Hematopoietic multipotent progenitor cell treated with erythropoietin and hydrocortisone succinate and interleukin-3 and kit ligand, for 8 days (in vitro differentiated cells): ENCODE measurements at regions not wholly inside any gene's neighbourhood (a gene's known extent, or its start where the extent isn't known, plus 50 kb on each side); places are given as distances from the start of the nearest gene placed in this dataset.
"Not testable (repeated sequence)": the region's sequence is repeated elsewhere in the genome, so short reads cannot be mapped to it uniquely, and the experiment has no call there.

Experiments used
- DNase-seq: peaks from one replicate; pipeline ENCODE4 v3.0.0-alpha.2; 2015

DNA sequence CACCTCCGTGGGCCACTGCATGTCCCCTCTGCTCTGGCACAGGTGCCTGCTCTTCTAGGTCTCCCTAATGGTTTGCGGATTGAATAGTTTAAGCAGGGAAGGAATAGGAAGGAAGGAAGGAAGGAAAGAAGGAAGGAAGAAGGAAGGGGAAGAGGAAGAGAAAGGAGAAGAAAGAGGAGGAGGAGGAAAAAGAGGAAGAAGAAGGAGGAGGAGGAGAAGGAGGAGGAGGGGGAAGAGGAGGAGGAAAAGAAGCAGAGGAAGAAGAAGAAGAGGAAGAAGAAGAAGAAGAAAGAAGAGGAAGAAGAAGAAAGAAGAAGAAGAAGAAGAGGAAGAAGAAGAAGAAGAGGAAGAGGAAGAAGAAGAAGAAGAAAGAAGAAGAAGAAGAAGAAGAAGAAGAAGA is 376.8 kb upstream of the PODXL start:
- not testable (repeated sequence) for DNase-seq

DNA sequence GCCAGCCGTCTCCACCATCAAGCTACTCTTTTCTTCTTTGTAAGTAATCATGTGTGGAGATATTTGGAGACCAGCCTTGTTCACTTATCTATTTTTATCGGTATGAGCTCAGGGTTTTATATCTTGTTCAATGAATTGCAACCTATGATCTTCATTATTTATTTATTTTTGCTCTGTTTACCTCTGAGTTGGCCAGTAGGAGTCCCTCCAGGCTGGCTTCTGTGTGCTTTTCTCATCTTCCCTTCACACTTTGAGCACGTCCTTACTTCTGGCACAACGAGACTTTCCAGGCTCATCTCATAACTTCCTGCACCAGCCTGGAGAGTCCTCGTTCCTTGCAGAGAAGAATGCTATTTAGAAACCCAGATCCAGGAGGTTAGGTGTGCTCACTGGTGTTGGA is 375.8 kb upstream of the PODXL start:
- no peak for DNase-seq

- DNase-seq = no peak
Measured at GRCh38 chr7:131931370-131931769, 374.9 kb upstream of the PODXL start.

DNA sequence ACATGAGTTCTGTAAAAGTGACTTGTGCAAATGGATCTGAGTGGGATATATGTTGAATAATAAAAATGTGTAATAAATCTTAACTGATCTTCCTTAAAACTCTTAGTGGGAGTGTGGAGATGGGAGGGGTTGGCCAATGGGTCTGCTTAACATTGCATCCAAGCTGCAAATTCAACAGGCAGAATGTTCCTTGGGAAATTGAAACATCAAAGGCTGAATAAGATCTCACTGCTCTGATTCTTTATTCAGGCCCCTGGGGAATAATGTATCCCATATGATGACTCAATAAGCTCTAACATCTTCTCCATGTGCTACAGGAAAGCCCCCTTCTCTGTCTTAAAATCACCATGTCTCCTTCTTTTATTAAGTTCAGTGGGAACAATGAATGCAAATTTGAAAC is 373.2 kb upstream of the PODXL start:
- no peak for DNase-seq

- no peak for DNase-seq
Measured at GRCh38 chr7:131927770-131928423, 371.5 kb upstream of the PODXL start.

DNA sequence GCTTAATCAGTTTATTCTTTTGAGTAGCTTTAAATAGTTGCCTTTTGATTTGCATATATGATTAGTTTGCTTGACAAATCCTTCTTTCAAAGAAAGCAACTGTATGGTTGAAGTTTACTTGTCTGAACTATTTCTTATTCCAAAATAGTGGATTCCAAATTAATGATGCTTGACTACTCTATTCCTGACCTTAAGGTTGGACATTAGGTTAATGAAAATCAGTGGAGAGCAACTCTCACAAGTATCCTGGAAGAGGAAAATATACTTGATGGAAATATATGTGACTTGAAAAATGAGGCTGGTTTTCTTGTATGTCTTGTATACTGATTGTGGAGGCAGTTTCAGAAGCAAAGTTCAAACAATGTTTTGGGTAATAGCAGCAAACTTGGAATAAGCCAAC is 369.2 kb upstream of the PODXL start:
- DNase-seq = no peak

DNA sequence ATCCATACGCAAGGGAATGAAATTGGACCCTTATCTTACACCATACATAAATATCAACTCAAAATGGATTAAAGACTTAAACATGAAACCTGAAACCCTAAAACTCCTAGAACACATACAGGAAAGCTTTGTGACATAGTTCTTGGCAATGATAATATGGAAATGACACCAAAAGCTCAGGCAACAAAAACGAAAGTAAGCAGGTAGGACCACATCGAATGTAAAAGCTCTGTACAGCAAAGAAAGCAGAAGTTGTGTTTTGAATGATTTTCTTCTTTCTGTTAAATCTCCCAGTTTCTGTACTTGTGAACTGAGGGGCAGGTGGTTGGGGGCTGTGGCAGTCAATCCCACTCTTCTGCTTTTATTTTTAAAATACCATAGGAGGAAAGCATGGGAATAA is 368.4 kb upstream of the PODXL start:
- DNase-seq = no peak

- not testable (repeated sequence) for DNase-seq
Measured at GRCh38 chr7:131922948-131923347, 366.5 kb upstream of the PODXL start.

GRCh38 chr7:131921016-131921415 is 364.6 kb upstream of the PODXL start:
- peak; percentile 1 for DNase-seq

GRCh38 chr7:131919920-131920709 is 363.7 kb upstream of the PODXL start:
- no peak for DNase-seq

GRCh38 chr7:131911112-131911511 is 354.7 kb upstream of the PODXL start:
- no peak for DNase-seq

DNA sequence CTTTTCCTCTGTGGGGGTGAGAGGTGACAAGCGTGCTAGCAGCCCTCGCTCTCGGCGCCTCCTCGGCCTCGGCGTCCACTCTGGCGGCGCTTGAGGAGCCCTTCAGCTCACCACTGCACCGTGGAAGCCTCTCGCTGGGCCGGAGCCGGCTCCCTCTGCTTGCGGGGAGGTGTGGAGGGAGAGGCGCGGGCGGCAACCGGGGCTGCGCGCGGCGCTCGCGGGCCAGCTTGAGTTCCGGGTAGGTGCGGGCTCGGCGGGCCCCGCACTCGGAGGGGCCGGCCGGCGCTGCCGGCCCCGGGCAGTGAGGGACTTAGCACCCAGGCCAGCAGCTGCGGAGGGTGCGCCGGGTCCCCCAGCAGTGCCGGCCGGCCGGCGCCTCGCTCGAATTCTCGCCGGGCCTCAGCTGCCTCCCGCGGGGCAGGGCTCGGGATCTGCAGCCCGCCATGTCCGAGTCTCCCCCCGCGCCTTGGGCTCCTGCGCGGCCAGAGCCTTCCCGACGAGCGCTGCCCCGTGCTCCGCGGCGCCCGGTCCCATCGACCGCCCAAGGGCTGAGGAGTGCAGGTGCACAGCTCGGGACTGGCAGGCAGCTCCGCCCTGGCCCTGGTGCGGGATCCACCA is 352.8 kb upstream of the PODXL start:
- no peak for DNase-seq

- no peak for DNase-seq
Measured at GRCh38 chr7:131908714-131909113, 352.3 kb upstream of the PODXL start.

DNA sequence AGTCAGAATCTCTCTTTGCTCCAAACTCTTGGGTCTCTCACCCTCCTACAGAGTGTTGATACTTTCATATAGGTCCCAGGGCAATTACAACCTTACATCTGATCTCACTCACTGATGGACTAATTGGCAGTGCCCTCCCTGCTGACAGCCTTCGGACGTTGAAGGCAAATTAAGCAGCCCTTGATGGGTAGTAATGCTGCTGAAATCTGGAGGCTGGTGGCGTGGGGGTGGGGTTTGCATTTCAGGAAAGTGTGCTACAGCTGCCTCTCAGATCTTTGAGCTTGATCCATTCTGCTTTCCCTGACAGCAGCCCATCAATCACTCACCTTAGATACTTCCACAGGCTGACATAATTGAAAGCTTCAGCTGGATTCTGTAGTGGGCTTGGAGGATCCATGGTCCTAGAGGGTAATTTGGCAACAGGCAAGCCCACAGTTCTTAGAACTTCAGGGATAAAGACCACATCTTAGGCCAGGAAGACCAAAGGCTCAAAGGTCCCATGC is 349.1 kb upstream of the PODXL start:
- no peak for DNase-seq

DNA sequence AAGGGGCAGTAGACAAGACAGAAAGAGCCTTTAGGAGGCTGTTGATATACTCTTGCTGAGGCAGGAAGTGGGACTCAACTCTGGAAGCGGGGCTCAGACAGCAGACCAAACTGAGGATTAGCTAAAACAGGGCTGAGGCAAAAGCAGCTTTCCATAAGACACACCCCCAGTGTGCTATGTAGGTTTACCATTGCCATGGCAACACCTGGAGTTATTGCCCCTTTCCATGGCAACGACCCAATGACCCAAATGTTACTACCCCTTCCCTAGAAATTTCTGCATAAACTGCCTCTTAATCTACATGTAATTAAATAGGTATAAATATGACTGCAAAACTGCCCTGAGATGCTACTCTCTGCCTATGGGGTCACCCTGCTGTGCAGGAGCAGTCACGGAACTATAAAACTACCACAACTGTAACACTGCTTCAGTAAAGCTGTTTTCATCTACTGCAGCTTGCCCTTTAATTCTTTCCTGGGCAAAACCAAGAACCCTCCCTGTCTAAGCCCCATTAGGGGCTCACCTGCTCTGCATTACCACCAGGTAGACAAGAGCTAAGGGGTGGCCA is 348.4 kb upstream of the PODXL start:
- DNase-seq = no peak

GRCh38 chr7:131903315-131903714 is 346.9 kb upstream of the PODXL start:
- no peak for DNase-seq

GRCh38 chr7:131900785-131901287 is 344.4 kb upstream of the PODXL start:
- DNase-seq = no peak

- no peak for DNase-seq
Measured at GRCh38 chr7:131899271-131900030, 343.0 kb upstream of the PODXL start.

- DNase-seq = no peak
Measured at GRCh38 chr7:131898418-131898817, 342.0 kb upstream of the PODXL start.

DNA sequence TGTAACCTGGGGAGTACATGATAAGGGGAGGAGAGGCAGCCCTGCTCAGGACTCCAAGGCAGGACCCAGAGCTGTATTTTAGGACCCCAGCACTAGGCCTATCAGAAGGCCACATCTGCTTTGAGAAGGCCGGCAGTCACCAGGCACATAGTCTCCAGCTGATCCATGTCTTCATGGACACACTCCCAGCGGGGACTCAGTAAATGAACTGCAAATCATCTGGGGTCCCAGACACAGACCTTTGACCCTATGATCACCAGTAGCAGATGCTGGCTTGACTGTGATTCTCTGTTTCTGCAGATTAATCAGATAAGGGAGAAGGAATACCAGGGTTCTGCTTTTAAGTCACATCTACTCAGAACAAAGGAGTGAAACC is 341.4 kb upstream of the PODXL start:
- DNase-seq = no peak

DNA sequence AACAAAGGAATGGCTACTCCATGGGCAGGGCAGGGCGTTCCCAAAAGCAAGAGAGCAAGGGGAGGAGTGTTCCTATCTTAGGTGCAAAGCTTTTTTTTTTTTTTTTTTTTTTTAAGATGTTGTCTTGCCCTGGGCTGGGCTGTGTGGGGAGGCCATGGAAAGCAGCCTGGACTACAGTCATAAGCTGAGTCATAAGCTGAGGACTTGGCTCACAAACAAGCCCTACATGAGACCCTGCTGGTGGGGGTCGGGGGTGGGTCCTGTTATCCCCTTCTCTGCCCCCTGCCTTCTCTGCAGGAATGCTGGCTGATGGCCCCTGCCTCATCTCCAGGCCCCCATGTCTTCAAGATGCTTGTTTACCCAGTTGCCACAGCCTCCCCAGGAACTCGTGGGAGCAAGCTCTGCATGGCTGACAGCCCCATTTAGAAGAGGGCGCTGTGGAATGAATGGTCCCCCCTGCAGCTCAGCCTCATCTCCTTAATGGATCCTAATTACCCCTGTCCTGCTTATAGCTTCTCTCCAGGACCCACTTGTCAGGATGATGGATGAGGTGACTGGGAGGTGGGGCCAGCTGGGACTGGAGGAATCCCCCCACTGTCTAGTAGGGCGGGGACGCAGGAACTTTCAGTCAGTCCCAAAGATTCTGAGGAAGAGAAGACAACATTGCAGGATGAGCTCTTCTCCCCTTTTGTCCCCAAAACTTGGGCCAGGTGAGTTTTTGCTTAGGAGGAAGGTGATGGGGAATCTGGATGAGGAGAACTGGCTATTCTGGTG is 340.8 kb upstream of the PODXL start:
- no peak for DNase-seq
